Skeletal muscle satellite cell (primary cell): ENCODE measurements at regions not wholly inside any gene's neighbourhood (a gene's known extent, or its start where the extent isn't known, plus 50 kb on each side); places are given as distances from the start of the nearest gene placed in this dataset.

Experiments
- H3K27me3 ChIP-seq: 2 replicates; pipeline ENCODE4 v1.7.0; 2013; ENCODE audit warnings: low read length; ENCODE audit not compliant: control insufficient read depth, insufficient read depth
- H3K36me3 ChIP-seq: 2 replicates; pipeline ENCODE4 v1.7.0; 2013; ENCODE audit warnings: mild to moderate bottlenecking, control low read depth, low read length; ENCODE audit not compliant: insufficient read depth
- H3K4me1 ChIP-seq: 2 replicates; pipeline ENCODE4 v1.7.0; 2013; ENCODE audit warnings: low read length; ENCODE audit not compliant: control insufficient read depth, insufficient read depth
- H3K4me2 ChIP-seq: 2 replicates; pipeline ENCODE4 v1.7.0; 2013; ENCODE audit warnings: mild to moderate bottlenecking, low read length
- H3K4me3 ChIP-seq: 2 replicates; pipeline ENCODE4 v1.7.0; 2013; ENCODE audit warnings: low read length
- H3K9ac ChIP-seq: 2 replicates; pipeline ENCODE4 v1.7.0; 2013; ENCODE audit warnings: mild to moderate bottlenecking, low read depth, low read length, moderate library complexity
- H3K9me3 ChIP-seq: replicated peaks from 2 replicates; pipeline ENCODE4 v1.7.0; 2013; ENCODE audit warnings: mild to moderate bottlenecking, control low read depth, low read length

DNA sequence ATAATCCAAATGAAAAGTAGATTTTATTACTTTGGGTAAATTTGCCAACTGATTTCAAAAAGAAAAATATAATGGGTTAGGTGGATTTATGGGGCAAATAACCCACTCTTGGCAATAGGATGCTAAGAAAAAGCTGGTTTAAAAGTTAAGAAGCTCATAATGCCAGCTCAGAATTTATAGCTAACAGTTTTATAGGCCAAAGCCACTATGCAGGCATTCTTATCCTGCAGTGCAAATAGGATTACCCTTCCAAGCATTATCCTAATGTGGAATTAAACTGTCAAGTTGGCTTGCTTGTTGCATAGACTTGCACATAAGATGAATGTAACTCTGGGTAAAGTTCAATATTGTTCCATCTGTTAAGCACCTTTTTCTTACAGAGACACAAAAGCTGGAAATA, 703.0 kb downstream of the PCDH18 start:
- no peaks in the 10 kb centered on the region for H3K9me3 ChIP-seq
- no peaks in the 10 kb centered on the region for H3K27me3 ChIP-seq
- H3K4me1 ChIP-seq: no peaks in the 10 kb centered on the region
- H3K9ac ChIP-seq: no peak overlapping the region
- no peaks in the 10 kb centered on the region for H3K36me3 ChIP-seq
- H3K4me3 ChIP-seq: no peak overlapping the region
- no peak overlapping the region for H3K4me2 ChIP-seq

DNA sequence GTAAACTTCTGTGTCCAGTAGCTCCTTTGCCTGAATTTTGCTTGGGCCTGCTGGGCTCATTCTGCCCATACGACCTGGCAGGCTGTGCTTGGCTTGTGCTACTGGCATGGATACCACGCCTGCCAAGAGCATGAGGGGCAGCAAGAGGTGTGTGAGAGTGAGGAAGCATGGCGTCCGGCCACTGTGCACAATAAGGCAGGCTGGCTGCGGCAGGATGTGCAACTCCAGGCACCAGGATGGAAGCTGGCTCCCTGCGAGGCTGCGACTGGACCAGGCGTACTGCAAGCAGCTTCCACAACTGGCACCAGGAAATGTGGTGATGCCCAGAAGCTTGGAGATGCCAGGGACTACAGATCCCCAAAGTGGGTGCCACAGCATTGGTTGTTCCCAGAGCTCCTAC, 709.3 kb downstream of the PCDH18 start:
- Histone ChIP-seq H3K36me3 (no peaks in the 10 kb centered on the region), H3K9ac (no peak overlapping the region), H3K9me3 (no peaks in the 10 kb centered on the region), H3K4me2 (no peak overlapping the region), H3K27me3 (no peaks in the 10 kb centered on the region), H3K4me3 (no peak overlapping the region), H3K4me1 (no peaks in the 10 kb centered on the region)

DNA sequence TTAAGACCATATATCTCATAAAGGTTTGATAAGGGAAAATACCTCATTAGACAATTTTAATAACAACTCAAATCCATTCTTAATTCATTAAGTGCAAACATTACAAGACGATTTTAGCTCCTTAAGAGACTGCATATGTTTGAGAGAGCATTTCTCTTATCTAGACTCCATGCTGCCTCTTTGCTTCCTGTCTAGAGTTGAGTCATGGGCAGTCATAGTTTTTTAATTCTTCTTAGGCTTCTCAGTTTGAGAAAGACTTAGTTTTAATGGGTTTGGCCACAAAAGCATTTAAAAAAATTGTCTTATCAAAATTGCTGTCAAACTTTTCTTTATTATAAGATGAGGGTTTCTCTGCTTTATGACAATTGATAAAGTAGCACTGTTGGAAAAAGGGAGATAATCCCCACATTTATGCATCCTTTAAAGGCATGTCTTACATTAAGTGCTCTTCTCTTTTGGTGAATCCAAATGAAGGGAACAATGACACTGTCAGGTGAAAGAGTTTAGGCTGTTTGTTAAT, 713.4 kb downstream of the PCDH18 start:
- no peaks in the 10 kb centered on the region for H3K4me1 ChIP-seq

DNA sequence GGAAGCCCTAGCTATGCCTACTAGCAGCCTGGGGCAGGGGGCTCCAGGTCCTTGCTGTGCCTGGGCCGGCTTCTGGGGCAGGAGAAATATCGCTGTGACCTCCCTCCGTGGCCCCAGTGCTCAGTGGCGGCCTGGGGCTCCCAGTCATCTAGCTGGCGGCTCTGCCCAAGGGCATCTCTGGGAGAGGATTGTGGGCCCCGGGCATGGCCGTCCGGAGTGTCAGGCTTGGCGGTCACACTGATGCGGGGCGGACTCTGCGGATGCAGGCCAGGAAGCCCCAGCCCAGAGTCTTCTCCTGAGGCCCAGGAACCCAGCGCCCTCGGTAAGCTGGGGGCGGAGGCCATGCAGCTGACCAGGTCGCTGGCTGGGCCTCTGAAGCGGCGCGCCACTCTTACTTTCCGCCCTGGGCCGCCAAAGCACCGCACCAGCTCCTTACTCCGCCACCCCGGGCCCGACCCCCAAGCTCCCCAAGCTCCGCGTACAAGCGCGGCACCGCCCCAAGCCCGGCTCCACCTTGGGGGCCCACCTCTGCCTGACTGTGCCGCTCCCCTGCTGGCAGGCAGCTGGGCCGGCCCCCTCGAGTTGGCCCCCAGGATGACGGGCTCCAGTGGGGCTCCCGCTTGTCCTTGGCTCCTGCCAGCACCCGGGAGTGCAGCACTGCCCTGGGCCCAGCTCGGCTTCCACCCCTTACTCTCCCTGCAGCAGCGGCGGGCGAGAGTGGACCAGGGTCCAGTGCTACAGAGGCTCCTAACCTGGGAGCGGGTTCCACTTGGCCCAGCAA, 720.0 kb downstream of the PCDH18 start:
- no peak overlapping the region for H3K9ac ChIP-seq
- H3K36me3 ChIP-seq: no peaks in the 10 kb centered on the region
- no peak overlapping the region for H3K4me2 ChIP-seq
- no peaks in the 10 kb centered on the region for H3K9me3 ChIP-seq
- H3K4me3 ChIP-seq: no peak overlapping the region
- no peaks in the 10 kb centered on the region for H3K4me1 ChIP-seq
- no peaks in the 10 kb centered on the region for H3K27me3 ChIP-seq

More for the DNA sequence above, 713.4 kb downstream of the PCDH18 start:
- Histone ChIP-seq H3K4me3 (no peak overlapping the region), H3K4me2 (no peak overlapping the region), H3K27me3 (no peaks in the 10 kb centered on the region), H3K9me3 (no peaks in the 10 kb centered on the region), H3K9ac (no peak overlapping the region), H3K36me3 (no peaks in the 10 kb centered on the region)

DNA sequence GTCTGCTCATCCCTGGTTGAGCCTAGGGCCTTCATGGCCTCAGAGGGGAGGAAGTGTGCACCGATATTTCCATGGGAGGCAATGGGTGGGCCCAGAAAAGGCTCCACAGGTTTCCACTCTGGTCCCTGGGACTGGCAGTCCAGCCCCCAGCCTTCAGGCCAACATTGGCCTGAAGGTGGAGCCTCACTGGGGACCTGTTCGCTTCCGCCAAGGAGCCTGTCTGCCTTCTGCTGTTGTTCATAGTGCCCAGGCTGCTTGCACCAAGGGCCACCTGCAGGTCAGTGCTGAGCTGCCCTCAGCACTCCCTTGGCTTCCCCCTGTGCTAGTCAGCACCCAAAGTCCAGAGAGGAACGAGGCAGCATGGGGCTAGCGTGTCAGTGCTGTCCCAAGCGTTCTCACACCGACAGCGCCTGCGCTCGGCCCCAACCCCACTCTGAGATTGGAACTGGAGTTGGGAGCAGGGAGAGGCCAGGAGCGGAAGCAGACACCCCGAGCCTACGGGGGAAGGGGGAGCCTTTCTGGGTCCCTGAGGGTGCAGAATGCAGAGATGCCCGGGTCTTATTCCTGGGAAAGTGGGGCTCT, 720.7 kb downstream of the PCDH18 start:
- Histone ChIP-seq H3K9ac (no peak overlapping the region), H3K4me2 (no peak overlapping the region), H3K4me1 (no peaks in the 10 kb centered on the region), H3K36me3 (no peaks in the 10 kb centered on the region), H3K9me3 (no peaks in the 10 kb centered on the region), H3K4me3 (no peak overlapping the region), H3K27me3 (no peaks in the 10 kb centered on the region)

DNA sequence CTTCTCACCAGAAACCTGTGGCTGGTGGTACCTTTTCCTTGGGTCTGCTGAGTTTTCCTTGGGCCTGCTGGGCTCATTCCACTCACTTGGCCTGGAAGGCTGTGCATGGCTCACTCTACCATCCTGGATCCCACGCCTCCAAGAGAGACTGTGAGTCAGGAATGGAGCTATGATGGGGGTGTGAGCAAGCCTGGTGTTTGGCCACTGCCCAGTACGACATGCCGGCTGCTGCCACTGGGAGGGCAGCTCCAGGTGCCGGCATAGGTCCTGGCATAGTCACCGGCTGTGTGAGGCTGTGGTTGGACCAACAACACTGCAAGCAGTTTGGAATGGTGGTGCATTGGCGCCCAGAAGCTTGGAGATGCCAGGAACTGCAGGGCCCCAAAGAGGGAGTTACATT, 721.7 kb downstream of the PCDH18 start:
- Histone ChIP-seq H3K36me3 (no peaks in the 10 kb centered on the region), H3K4me3 (no peak overlapping the region), H3K9me3 (no peaks in the 10 kb centered on the region), H3K4me2 (no peak overlapping the region), H3K9ac (no peak overlapping the region), H3K27me3 (no peaks in the 10 kb centered on the region), H3K4me1 (no peaks in the 10 kb centered on the region)

DNA sequence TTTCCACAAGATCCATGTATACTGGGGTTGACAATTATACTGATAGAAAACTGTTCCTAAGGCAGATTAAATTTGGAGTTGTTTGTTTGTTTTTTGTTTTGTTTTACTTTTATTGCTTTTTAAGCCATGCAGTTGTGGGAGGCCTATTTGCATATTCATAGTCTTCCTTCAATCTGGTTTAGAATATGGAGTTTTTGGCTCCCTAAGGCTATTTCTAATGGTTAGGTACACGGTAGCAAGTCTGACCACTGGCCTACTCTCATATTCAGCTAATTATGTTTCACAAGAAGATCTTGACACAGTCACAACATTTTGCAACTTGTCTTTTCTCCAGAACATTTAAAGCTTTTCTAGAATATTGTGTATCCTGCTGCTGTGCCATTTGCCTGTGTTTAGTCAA, 725.5 kb downstream of the PCDH18 start:
- H3K4me1 ChIP-seq: no peaks in the 10 kb centered on the region
- H3K4me2 ChIP-seq: no peak overlapping the region
- H3K27me3 ChIP-seq: no peaks in the 10 kb centered on the region
- no peaks in the 10 kb centered on the region for H3K36me3 ChIP-seq
- no peak overlapping the region for H3K9ac ChIP-seq
- H3K9me3 ChIP-seq: no peaks in the 10 kb centered on the region
- H3K4me3 ChIP-seq: no peak overlapping the region

DNA sequence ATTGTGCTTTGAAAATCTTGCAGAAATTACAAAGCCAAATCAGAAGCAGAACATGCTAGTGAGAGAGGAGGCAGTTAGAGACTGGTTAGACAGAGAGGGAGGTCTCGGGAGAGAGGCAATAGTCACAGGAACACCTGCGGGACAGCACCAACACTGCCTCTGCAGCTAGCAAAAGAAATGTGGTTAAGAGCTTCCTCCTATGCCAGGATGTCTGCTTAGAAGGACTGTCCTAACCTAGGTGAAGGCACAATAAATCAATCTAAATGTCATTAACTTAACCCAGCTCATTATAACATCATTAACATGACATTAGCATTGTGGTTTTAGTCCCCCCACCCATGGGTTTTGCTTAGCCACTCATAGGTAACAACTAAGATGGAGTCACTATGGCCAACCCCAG, 726.7 kb downstream of the PCDH18 start:
- no peaks in the 10 kb centered on the region for H3K27me3 ChIP-seq
- no peak overlapping the region for H3K4me3 ChIP-seq

DNA sequence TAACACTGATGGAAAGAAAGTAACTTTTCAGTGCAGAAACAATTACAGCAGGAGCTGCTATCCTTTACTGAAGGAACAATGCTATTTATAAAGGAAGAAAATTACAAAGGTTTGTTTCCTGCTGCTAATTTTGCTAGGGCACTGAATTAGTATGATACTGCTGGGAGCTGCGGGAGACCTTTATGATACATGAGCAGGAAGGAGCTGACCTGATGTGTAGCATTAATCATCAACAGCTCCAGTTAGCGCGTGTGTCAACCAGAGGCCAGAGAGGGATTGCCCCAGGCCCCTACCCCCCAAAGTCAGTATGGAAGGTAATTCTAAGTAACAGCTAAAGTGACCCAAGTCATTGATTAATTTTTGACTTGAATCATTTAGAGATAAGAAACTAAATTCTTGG, 728.9 kb downstream of the PCDH18 start:
- no peak overlapping the region for H3K9ac ChIP-seq
- H3K9me3 ChIP-seq: no peaks in the 10 kb centered on the region
- no peaks in the 10 kb centered on the region for H3K27me3 ChIP-seq
- H3K36me3 ChIP-seq: no peaks in the 10 kb centered on the region
- H3K4me2 ChIP-seq: no peak overlapping the region
- no peaks in the 10 kb centered on the region for H3K4me1 ChIP-seq
- H3K4me3 ChIP-seq: no peak overlapping the region

More for the DNA sequence above, 726.7 kb downstream of the PCDH18 start:
- H3K4me2 ChIP-seq: no peak overlapping the region
- H3K9ac ChIP-seq: no peak overlapping the region
- no peaks in the 10 kb centered on the region for H3K36me3 ChIP-seq
- H3K9me3 ChIP-seq: no peaks in the 10 kb centered on the region
- H3K4me1 ChIP-seq: no peaks in the 10 kb centered on the region

DNA sequence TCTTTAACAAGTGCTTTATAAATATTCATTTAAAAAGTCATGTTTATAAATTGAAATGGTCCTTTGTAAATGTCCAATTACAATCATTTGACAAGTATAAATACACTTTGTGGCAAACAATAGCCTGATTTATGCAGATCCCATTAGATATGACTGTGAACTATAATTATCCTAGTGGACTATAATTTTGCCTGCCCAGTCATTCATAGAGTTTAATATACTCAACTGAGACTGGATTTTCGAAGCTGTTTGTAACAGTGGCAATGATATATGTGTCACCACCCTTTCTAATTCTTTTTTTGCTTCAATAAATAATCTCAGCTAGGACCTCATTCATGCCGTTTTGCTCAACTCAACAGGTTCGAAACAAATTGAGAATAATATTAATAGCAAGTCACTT, 732.0 kb downstream of the PCDH18 start:
- Histone ChIP-seq H3K4me3 (no peak overlapping the region), H3K36me3 (no peaks in the 10 kb centered on the region), H3K27me3 (no peaks in the 10 kb centered on the region), H3K4me1 (no peaks in the 10 kb centered on the region), H3K9ac (no peak overlapping the region), H3K9me3 (no peaks in the 10 kb centered on the region), H3K4me2 (no peak overlapping the region)

DNA sequence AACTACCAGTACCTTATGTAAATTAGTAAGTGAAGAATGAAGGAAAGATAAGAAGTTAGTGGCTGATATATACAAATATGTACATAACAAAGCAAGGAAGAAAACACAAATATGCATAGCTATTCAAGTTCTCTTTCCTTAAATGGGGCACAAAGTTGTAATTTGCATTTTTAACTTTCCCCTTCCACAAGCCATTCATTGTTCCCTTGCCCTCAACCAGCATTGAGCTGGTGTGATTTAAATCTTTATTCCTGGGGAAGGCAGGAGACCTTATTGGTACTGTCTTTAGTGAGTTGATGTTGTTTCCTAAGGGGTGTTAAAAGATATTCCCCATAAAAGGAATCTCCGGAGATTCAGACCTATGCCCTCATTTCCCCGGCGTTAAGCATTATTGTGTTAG, 735.3 kb downstream of the PCDH18 start:
- no peaks in the 10 kb centered on the region for H3K27me3 ChIP-seq
- H3K4me2 ChIP-seq: no peak overlapping the region
- H3K4me1 ChIP-seq: no peaks in the 10 kb centered on the region
- H3K36me3 ChIP-seq: no peaks in the 10 kb centered on the region
- no peak overlapping the region for H3K4me3 ChIP-seq
- H3K9me3 ChIP-seq: no peaks in the 10 kb centered on the region
- no peak overlapping the region for H3K9ac ChIP-seq

DNA sequence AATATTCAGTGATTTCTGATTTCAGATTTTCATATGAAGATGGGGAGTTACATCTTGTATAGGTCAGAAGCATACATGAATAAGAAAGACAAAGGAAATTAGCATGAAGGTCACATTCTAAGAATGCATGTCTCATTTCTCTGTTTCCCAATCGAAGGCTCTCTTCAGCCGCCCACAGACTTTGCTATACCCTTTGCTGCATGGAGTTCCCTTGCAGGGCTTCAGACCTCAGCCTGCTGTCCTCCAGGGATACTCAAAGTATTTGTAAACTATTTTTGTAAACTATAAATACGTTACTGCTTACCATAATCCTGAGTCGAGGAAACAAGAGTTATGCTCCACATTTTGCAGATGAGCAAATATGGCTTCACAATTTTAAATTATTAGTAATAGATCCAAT, 738.4 kb downstream of the PCDH18 start:
- Histone ChIP-seq H3K9me3 (no peaks in the 10 kb centered on the region), H3K4me1 (no peaks in the 10 kb centered on the region), H3K4me2 (no peak overlapping the region), H3K4me3 (no peak overlapping the region), H3K9ac (no peak overlapping the region), H3K27me3 (no peaks in the 10 kb centered on the region), H3K36me3 (no peaks in the 10 kb centered on the region)
